ENCODE measurements at regions not wholly inside any gene's neighbourhood (a gene's known extent, or its start where the extent isn't known, plus 50 kb on each side); places are given as distances from the start of the nearest gene placed in this dataset.

GRCh38 chr6:147849401-147850330, 341.2 kb downstream of the SAMD5 start:
- no peak for DNase-seq (ENCODE audit: extremely low spot score, unreplicated experiment)
- no peak overlapping the region for H3K27ac Mint-ChIP-seq (ENCODE audit: unreplicated experiment)
- peaks cover 2% of the 10 kb centered on the region for H3K36me3 Mint-ChIP-seq (ENCODE audit: unreplicated experiment)

GRCh38 chr6:147852772-147853171, 344.3 kb downstream of the SAMD5 start:
- Mint-ChIP-seq H3K27me3 (ENCODE audit: unreplicated experiment) (no peaks in the 10 kb centered on the region), H3K4me3 (ENCODE audit: unreplicated experiment) (no peak overlapping the region), H3K9me3 (ENCODE audit: unreplicated experiment) (peaks cover 11% of the 10 kb centered on the region), H3K27ac (ENCODE audit: unreplicated experiment) (no peak overlapping the region), H3K36me3 (ENCODE audit: unreplicated experiment) (peaks cover 2% of the 10 kb centered on the region), H3K4me1 (ENCODE audit: unreplicated experiment) (peaks cover 48% of the 10 kb centered on the region)
- TF ChIP-seq, protein P1, sequence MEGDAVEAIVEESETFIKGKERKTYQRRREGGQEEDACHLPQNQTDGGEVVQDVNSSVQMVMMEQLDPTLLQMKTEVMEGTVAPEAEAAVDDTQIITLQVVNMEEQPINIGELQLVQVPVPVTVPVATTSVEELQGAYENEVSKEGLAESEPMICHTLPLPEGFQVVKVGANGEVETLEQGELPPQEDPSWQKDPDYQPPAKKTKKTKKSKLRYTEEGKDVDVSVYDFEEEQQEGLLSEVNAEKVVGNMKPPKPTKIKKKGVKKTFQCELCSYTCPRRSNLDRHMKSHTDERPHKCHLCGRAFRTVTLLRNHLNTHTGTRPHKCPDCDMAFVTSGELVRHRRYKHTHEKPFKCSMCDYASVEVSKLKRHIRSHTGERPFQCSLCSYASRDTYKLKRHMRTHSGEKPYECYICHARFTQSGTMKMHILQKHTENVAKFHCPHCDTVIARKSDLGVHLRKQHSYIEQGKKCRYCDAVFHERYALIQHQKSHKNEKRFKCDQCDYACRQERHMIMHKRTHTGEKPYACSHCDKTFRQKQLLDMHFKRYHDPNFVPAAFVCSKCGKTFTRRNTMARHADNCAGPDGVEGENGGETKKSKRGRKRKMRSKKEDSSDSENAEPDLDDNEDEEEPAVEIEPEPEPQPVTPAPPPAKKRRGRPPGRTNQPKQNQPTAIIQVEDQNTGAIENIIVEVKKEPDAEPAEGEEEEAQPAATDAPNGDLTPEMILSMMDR (IDR thresholded peaks at IDR 0.05) = no peak
- DNase-seq (ENCODE audit: extremely low spot score, unreplicated experiment) = no peak

More at GRCh38 chr6:147849401-147850330, 341.2 kb downstream of the SAMD5 start:
- peaks cover 12% of the 10 kb centered on the region for H3K9me3 Mint-ChIP-seq (ENCODE audit: unreplicated experiment)
- no peak overlapping the region for H3K4me3 Mint-ChIP-seq (ENCODE audit: unreplicated experiment)
- H3K27me3 Mint-ChIP-seq (ENCODE audit: unreplicated experiment) = no peaks in the 10 kb centered on the region
- TF ChIP-seq, protein P1 (IDR thresholded peaks at IDR 0.05) = no peak
- H3K4me1 Mint-ChIP-seq (ENCODE audit: unreplicated experiment) = peaks cover 37% of the 10 kb centered on the region

- TF ChIP-seq, protein P1 (IDR thresholded peaks at IDR 0.05) = no peak
- H3K36me3 Mint-ChIP-seq (ENCODE audit: unreplicated experiment) = peaks cover 2% of the 10 kb centered on the region
- H3K9me3 Mint-ChIP-seq (ENCODE audit: unreplicated experiment) = peaks cover 11% of the 10 kb centered on the region
- no peaks in the 10 kb centered on the region for H3K27me3 Mint-ChIP-seq (ENCODE audit: unreplicated experiment)
- H3K4me1 Mint-ChIP-seq (ENCODE audit: unreplicated experiment) = peaks cover 40% of the 10 kb centered on the region
- no peak overlapping the region for H3K4me3 Mint-ChIP-seq (ENCODE audit: unreplicated experiment)
- no peak overlapping the region for H3K27ac Mint-ChIP-seq (ENCODE audit: unreplicated experiment)
- DNase-seq (ENCODE audit: extremely low spot score, unreplicated experiment) = no peak
These were observed 345.1 kb downstream of the SAMD5 start for GRCh38 chr6:147853574-147853973.

DNA sequence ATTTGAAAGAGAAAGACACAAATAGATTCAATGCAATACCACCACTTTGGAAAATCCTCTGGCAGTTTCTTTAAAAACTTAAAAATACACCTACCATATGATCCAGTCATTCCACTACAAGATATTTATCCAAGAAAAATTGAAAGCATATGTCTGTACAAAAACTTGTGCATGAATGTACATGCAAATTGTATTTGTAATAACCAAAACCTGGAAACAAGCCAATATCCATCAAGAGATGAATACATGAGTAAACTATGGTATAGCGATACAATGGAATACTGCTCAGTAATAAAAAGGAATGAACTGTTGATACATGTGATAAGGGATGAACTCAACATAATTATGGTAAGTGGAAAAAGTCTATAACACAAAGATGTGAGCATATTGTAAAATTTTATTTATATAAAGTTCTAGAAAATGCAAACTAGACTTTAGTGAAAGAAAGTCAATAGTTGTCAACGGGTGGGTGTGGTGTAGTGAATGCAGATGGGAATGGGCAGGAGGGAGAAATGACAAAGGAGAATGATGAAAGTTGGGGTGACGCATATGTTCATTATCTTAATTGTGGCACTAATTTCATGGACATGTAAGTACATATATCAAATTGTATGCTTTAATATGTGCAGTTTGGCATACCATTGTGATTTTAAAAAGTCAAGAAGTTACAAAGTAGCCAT, 347.5 kb downstream of the SAMD5 start:
- H3K9me3 Mint-ChIP-seq (ENCODE audit: unreplicated experiment) = peaks cover 11% of the 10 kb centered on the region
- no peak for DNase-seq (ENCODE audit: extremely low spot score, unreplicated experiment)
- peaks cover 19% of the 10 kb centered on the region for H3K4me1 Mint-ChIP-seq (ENCODE audit: unreplicated experiment)
- peaks cover 2% of the 10 kb centered on the region for H3K36me3 Mint-ChIP-seq (ENCODE audit: unreplicated experiment)
- no peak overlapping the region for H3K4me3 Mint-ChIP-seq (ENCODE audit: unreplicated experiment)
- H3K27me3 Mint-ChIP-seq (ENCODE audit: unreplicated experiment) = no peaks in the 10 kb centered on the region
- no peak overlapping the region for H3K27ac Mint-ChIP-seq (ENCODE audit: unreplicated experiment)
- TF ChIP-seq, protein P1 (IDR thresholded peaks at IDR 0.05) = no peak

- Mint-ChIP-seq H3K27me3 (ENCODE audit: unreplicated experiment) (no peaks in the 10 kb centered on the region), H3K27ac (ENCODE audit: unreplicated experiment) (no peak overlapping the region)
These were observed 348.2 kb downstream of the SAMD5 start for GRCh38 chr6:147856687-147857086.

More at GRCh38 chr6:147856687-147857086, 348.2 kb downstream of the SAMD5 start:
- no peak for DNase-seq (ENCODE audit: extremely low spot score, unreplicated experiment)
- peaks cover 19% of the 10 kb centered on the region for H3K4me1 Mint-ChIP-seq (ENCODE audit: unreplicated experiment)
- no peak overlapping the region for H3K4me3 Mint-ChIP-seq (ENCODE audit: unreplicated experiment)
- peaks cover 11% of the 10 kb centered on the region for H3K9me3 Mint-ChIP-seq (ENCODE audit: unreplicated experiment)
- TF ChIP-seq, protein P1 (IDR thresholded peaks at IDR 0.05) = no peak
- peaks cover 2% of the 10 kb centered on the region for H3K36me3 Mint-ChIP-seq (ENCODE audit: unreplicated experiment)

Data from osteocyte (in vitro differentiated cells).